Left lung (tissue), 4 donors: ENCODE measurements at regions not wholly inside any gene's neighbourhood (a gene's known extent, or its start where the extent isn't known, plus 50 kb on each side); places are given as distances from the start of the nearest gene placed in this dataset.

ENCODE experiments used
- ATAC-seq: fragments of 200-7000 bp; cut with Tn5 transposase; one replicate; pipeline ENCODE4 v1.9.1; 2020; ENCODE audit warnings: moderate library complexity
- DNase-seq, 4 donors: peaks; one replicate each; pipeline ENCODE4 v3.0.0-alpha.2; 2013 to 2020
- H3K27ac ChIP-seq, 2 donors: fragments of 200-600 bp; sonication (generic) in 1 of 2; one replicate each; pipeline versions ENCODE4 v1.5.0 to v1.8.0; 2020 to 2021
- H3K27me3 ChIP-seq, 2 donors: fragments of 200-600 bp; sonication (generic) in 1 of 2; one replicate each; pipeline versions ENCODE4 v1.5.0 to v1.8.0; 2020 to 2021
- H3K36me3 ChIP-seq, 2 donors: fragments of 200-600 bp; sonication (generic) in 1 of 2; one replicate each; pipeline versions ENCODE4 v1.5.0 to v1.8.0; 2020 to 2021
- H3K4me1 ChIP-seq, 2 donors: fragments of 200-600 bp; one replicate each; pipeline ENCODE4 v1.8.0; 2021
- H3K4me3 ChIP-seq, 2 donors: fragments of 200-600 bp; sonication (generic) in 1 of 2; one replicate each; pipeline versions ENCODE4 v1.5.0 to v1.8.0; 2020 to 2021; ENCODE audit warnings: mild to moderate bottlenecking in 1 of 2
- H3K9me3 ChIP-seq, 2 donors: fragments of 200-600 bp; sonication (generic) in 1 of 2; one replicate each; pipeline versions ENCODE4 v1.5.0 to v1.8.0; 2020 to 2021
- intact Hi-C, 2 donors: fragments of 100-400 bp; cut with DNase I; formaldehyde crosslinking; loops; one replicate each; pipeline versions ENCODE4 v1.11.2 to v1.14.2; 2022
- TF ChIP-seq, protein P1 (sequence below), 2 donors: fragments of 200-600 bp; sonication (generic) in 1 of 2; IDR thresholded peaks; one replicate each; pipeline versions ENCODE4 v1.5.0 to v1.8.0; 2021; ENCODE audit warnings: antibody characterized with exemption in 2 of 2
- donor health status: DM: no; HTN: yes; CAD: no.
- donor health status: DM: no; HTN: no; CAD: no.

DNA sequence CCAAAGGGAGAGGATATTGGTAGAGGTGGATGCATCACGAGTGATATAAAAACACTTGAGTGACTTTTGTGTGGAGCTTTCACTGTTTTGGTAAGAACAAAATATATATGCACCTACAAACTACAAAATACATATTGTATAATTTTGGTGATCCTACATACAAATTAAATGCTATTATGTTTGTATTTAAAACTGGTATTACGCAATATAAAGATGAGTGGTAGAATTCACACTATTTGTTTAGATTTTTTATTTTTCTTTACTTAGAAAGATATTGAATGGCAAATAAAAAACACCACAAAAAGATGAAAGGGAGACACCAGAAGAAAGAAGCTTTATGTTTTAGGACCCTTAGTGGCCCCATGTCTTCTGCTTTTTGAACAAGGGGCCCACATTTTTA, 770.7 kb upstream of the ID2 start:
- ATAC-seq (no peak), DNase-seq (no peak)
- intact Hi-C loops, result no loop called here
- TF ChIP-seq, protein P1, sequence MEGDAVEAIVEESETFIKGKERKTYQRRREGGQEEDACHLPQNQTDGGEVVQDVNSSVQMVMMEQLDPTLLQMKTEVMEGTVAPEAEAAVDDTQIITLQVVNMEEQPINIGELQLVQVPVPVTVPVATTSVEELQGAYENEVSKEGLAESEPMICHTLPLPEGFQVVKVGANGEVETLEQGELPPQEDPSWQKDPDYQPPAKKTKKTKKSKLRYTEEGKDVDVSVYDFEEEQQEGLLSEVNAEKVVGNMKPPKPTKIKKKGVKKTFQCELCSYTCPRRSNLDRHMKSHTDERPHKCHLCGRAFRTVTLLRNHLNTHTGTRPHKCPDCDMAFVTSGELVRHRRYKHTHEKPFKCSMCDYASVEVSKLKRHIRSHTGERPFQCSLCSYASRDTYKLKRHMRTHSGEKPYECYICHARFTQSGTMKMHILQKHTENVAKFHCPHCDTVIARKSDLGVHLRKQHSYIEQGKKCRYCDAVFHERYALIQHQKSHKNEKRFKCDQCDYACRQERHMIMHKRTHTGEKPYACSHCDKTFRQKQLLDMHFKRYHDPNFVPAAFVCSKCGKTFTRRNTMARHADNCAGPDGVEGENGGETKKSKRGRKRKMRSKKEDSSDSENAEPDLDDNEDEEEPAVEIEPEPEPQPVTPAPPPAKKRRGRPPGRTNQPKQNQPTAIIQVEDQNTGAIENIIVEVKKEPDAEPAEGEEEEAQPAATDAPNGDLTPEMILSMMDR (IDR thresholded peaks at IDR 0.05), result no peak
- H3K9me3 ChIP-seq, result no peaks in the 10 kb centered on the region
- no peak overlapping the region for H3K27ac ChIP-seq
- H3K27me3 ChIP-seq, result no peaks in the 10 kb centered on the region
- no peaks in the 10 kb centered on the region for H3K4me1 ChIP-seq
- no peaks in the 10 kb centered on the region for H3K36me3 ChIP-seq
- no peak overlapping the region for H3K4me3 ChIP-seq

GRCh38 chr2:7913974-7914373, 767.9 kb upstream of the ID2 start:
- intact Hi-C loops, result no loop called here
- Histone ChIP-seq H3K27ac (no peak overlapping the region), H3K4me1 (no peaks in the 10 kb centered on the region), H3K4me3 (no peak overlapping the region), H3K36me3 (no peaks in the 10 kb centered on the region), H3K27me3 (no peaks in the 10 kb centered on the region), H3K9me3 (no peaks in the 10 kb centered on the region)
- TF ChIP-seq, protein P1 (IDR thresholded peaks at IDR 0.05), result no peak
- no peak for DNase-seq
- ATAC-seq, result no peak

GRCh38 chr2:7915302-7916091, 766.4 kb upstream of the ID2 start:
- DNase-seq (no peak), ATAC-seq (no peak)
- Histone ChIP-seq H3K4me3 (no peak overlapping the region), H3K36me3 (no peaks in the 10 kb centered on the region), H3K4me1 (no peaks in the 10 kb centered on the region), H3K9me3 (no peaks in the 10 kb centered on the region), H3K27ac (no peak overlapping the region), H3K27me3 (no peaks in the 10 kb centered on the region)
- TF ChIP-seq, protein P1 (IDR thresholded peaks at IDR 0.05), result no peak
- intact Hi-C loops, result no loop called here

DNA sequence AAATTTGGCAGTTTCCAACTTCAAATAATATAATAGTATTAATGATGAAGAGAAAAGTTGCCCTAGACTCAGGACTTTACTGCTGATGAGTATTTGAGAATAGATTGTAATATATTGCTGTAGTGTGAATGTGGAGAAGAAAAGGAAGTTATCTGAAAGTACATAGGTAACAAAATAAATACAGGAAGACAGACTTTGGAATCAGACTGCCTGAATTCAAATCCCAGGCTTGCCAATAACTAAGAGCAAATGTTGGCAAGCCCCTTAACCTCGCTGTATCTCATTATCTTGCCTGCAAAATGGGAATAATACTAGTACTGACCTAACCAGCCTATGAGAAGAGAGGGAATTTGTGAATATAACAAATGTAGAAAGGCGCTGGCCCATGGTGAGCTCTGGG, 765.2 kb upstream of the ID2 start:
- no peaks in the 10 kb centered on the region for H3K36me3 ChIP-seq
- ATAC-seq, result no peak
- H3K27ac ChIP-seq, result no peak overlapping the region
- H3K4me1 ChIP-seq, result no peaks in the 10 kb centered on the region
- no peaks in the 10 kb centered on the region for H3K9me3 ChIP-seq
- H3K4me3 ChIP-seq, result no peak overlapping the region
- H3K27me3 ChIP-seq, result no peaks in the 10 kb centered on the region
- intact Hi-C loops, result no loop called here
- TF ChIP-seq, protein P1 (IDR thresholded peaks at IDR 0.05), result no peak
- no peak for DNase-seq

GRCh38 chr2:7919510-7919909, 762.3 kb upstream of the ID2 start:
- Histone ChIP-seq H3K36me3 (no peaks in the 10 kb centered on the region), H3K9me3 (peaks cover 0 to 4% of the 10 kb centered on the region in 2 donors), H3K27me3 (no peaks in the 10 kb centered on the region), H3K4me1 (no peaks in the 10 kb centered on the region), H3K27ac (no peak overlapping the region), H3K4me3 (no peak overlapping the region)
- DNase-seq (no peak), ATAC-seq (peak; percentile 26)
- intact Hi-C loops, result no loop called here
- TF ChIP-seq, protein P1 (IDR thresholded peaks at IDR 0.05), result no peak
